Cardiac fibroblast (primary cell): ENCODE measurements at regions not wholly inside any gene's neighbourhood (a gene's known extent, or its start where the extent isn't known, plus 50 kb on each side); places are given as distances from the start of the nearest gene placed in this dataset.

Experiments used
- DNase-seq, 2 donors: peaks; one replicate each; pipeline versions ENCODE4 v3.0.0 to v3.0.0-alpha.2; 2010; ENCODE audit warnings: low read depth in 2 of 2
- H3K4me3 ChIP-seq, 2 donors: replicated peaks in 1 of 2; 1 replicate in 1 of 2; 2 replicates in 1 of 2; pipeline ENCODE4 v1.5.1; 2011; ENCODE audit warnings: low read depth in 2 of 2, low read length in 2 of 2, mild to moderate bottlenecking in 2 of 2, moderate library complexity in 1 of 2
- TF ChIP-seq, protein P1 (sequence below): IDR thresholded peaks from one replicate; pipeline ENCODE4 v1.5.1; 2011; ENCODE audit warnings: low read depth, mild to moderate bottlenecking, low read length, inconsistent platforms

DNA sequence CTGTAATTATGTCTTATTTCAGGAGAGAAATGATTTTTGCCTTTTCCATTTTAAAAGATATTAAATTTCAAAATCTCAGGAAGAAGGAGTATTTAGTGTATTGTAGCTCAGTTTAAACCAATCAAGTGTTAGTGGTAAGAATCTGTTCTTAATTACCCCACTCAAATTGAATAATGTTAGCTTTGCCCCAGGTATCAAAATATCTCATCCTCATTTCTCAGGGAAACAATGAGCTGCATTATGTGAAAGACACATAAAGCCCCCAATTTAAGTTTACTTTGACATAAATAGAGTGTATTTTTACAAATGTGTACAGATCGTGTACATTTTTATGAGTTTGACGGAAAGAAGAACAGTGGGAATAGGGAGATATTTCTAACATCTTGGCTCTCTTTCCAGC is 317.4 kb upstream of the RARB start:
- DNase-seq: no peak
- TF ChIP-seq, protein P1, sequence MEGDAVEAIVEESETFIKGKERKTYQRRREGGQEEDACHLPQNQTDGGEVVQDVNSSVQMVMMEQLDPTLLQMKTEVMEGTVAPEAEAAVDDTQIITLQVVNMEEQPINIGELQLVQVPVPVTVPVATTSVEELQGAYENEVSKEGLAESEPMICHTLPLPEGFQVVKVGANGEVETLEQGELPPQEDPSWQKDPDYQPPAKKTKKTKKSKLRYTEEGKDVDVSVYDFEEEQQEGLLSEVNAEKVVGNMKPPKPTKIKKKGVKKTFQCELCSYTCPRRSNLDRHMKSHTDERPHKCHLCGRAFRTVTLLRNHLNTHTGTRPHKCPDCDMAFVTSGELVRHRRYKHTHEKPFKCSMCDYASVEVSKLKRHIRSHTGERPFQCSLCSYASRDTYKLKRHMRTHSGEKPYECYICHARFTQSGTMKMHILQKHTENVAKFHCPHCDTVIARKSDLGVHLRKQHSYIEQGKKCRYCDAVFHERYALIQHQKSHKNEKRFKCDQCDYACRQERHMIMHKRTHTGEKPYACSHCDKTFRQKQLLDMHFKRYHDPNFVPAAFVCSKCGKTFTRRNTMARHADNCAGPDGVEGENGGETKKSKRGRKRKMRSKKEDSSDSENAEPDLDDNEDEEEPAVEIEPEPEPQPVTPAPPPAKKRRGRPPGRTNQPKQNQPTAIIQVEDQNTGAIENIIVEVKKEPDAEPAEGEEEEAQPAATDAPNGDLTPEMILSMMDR: no peak
- no peak overlapping the region for H3K4me3 ChIP-seq

DNA sequence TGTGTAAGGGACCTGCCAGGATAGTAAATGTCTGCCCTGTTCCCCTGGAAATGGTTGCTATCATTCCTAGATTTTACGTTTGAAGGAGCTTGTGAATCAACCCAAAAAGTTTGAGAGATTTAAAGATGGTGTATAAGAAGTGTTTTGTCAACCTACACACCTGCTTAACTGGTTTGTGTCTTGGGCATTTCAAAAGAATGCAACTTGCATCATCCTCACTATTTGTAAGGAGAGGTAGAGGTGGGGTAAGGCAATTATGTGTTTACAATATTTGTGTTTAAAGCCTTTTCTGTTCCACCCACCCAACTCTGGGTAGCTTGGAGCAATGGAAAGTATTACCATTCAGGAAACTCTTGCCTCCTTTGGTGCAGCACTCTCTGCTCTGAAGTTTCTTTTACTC is 314.2 kb upstream of the RARB start:
- no peak for DNase-seq
- TF ChIP-seq, protein P1: no peak
- H3K4me3 ChIP-seq: no peak overlapping the region

DNA sequence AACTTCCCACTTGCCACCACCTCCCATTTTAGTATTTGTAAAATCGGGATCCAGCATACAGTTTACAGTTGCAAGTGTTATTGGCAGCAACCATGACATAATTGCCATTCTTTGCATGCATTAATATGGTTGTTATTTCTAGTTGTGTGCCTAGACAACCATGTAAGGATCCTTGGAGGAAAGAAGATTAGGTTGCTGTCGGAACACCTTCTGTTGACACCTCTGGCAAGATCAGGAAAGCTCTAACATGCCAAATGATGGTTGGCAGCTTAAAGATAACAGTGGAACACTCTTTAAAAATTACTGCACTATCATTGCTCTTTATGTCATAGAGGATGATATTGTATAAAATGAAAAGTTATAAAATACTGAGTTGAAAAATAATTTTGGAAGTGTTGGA is 313.5 kb upstream of the RARB start:
- DNase-seq: no peak
- no peak overlapping the region for H3K4me3 ChIP-seq
- TF ChIP-seq, protein P1: no peak

DNA sequence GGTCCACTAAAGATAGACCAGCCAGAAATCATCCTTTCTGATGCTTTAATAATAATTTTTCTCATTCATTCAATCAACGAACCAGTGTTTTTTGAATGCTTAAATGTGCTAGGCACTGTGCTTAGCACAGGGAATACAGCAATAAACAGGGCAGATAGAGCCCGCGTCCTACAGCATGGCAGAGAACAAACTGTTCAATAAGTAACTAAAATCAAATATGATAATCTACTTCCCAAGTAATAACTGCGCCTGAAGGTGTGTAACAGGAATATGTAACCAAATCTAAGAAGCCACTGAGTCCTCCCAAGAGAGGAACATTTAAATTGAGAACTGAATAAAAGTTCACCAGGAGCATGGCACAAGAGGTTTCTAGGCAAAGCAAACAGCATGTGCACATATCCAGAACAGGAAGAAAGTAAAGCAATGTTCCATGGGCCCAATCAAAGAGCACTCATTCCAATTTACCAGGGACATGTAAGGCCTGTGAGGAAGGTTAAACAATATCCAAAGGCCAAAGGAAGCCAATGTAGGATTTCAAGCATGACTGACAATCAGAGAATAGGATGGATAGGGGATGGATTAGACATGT is 311.0 kb upstream of the RARB start:
- no peak for DNase-seq
- TF ChIP-seq, protein P1: no peak
- no peak overlapping the region for H3K4me3 ChIP-seq

DNA sequence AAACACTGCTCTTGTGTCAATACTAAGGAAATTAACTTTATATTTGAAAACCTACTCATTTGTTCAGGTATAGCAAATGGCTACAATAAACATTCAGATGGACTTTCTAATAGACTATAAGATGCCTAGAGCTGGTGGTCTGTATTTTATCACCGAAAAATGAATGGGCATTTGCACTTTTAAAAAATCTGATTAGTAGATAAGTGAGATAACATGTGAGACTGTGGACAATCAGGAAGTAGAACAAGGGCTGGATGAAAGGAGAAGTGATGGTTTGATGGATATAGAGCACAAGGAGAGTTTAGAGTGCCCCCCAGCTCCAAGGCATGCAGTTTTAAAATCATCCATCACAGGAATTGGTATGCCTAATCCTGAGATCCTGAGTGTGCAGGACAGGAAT is 308.4 kb upstream of the RARB start:
- TF ChIP-seq, protein P1: no peak
- no peak overlapping the region for H3K4me3 ChIP-seq
- DNase-seq: no peak

DNA sequence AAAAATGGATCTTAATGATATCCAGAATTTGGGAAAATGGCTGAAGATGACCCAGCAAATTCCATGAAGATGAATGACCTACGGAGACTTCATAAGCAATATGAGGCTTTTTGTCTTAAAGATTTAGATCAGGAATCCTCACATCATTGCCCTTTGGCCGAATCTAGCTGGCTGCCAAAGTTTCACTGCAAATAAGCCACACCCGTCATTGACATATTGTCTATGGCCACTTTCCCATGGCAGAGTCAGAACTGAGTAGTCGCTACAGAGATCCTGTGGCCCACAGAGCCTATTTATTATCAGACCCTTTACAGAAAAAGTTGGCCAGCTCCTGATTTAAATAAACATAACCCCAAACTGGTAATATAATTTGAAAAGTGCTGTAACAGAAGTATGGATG is 307.4 kb upstream of the RARB start:
- H3K4me3 ChIP-seq: no peak overlapping the region
- TF ChIP-seq, protein P1: no peak

DNA sequence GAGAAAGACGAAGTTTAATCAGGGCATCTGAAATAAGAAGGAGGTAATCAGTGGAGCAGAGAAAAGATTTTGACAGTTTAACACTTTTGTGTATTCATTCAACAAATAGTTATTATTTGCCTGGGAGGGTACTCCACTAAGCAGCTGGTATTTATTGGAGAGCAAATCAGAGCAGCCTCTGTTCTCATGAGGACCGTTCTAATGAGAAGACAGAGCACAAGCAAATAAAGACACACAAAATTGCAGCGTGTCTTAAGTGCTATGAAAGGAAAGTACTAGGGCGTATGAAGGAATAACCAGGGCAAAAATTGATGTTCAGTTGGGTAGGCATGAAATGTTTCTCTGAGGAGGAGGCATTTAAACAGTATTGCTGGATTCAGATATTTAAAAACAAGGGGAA is 302.9 kb upstream of the RARB start:
- TF ChIP-seq, protein P1: no peak
- no peak for DNase-seq
- no peak overlapping the region for H3K4me3 ChIP-seq

More for the DNA sequence above, 307.4 kb upstream of the RARB start:
- DNase-seq: no peak
